ENCODE measurements at regions not wholly inside any gene's neighbourhood (a gene's known extent, or its start where the extent isn't known, plus 50 kb on each side); places are given as distances from the start of the nearest gene placed in this dataset.

DNA sequence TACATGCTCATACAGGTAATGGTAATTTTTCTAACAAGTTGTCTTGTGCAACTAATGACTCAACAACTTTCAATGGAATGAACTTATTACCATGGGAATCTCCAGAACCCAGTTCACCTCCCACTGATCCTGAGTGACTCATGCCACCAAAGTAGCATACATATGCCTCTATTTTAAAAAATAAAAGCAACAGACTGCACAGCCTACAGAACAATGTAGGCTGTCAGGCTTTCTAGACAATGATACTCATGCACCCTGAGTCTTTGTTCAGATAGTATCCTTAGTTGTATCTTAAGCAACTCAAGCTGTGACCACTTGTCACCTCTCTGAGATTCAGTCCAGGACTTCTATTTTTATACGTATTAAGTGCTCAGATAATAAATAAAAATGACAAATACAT lies 531.0 kb upstream of the SETBP1 start:
- Histone ChIP-seq H3K27ac (no peak overlapping the region), H3K4me3 (no peak overlapping the region)
- TF ChIP-seq, protein P1, sequence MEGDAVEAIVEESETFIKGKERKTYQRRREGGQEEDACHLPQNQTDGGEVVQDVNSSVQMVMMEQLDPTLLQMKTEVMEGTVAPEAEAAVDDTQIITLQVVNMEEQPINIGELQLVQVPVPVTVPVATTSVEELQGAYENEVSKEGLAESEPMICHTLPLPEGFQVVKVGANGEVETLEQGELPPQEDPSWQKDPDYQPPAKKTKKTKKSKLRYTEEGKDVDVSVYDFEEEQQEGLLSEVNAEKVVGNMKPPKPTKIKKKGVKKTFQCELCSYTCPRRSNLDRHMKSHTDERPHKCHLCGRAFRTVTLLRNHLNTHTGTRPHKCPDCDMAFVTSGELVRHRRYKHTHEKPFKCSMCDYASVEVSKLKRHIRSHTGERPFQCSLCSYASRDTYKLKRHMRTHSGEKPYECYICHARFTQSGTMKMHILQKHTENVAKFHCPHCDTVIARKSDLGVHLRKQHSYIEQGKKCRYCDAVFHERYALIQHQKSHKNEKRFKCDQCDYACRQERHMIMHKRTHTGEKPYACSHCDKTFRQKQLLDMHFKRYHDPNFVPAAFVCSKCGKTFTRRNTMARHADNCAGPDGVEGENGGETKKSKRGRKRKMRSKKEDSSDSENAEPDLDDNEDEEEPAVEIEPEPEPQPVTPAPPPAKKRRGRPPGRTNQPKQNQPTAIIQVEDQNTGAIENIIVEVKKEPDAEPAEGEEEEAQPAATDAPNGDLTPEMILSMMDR (IDR thresholded peaks at IDR 0.05): no peak
- no peak for DNase-seq (ENCODE audit: low spot score)

DNA sequence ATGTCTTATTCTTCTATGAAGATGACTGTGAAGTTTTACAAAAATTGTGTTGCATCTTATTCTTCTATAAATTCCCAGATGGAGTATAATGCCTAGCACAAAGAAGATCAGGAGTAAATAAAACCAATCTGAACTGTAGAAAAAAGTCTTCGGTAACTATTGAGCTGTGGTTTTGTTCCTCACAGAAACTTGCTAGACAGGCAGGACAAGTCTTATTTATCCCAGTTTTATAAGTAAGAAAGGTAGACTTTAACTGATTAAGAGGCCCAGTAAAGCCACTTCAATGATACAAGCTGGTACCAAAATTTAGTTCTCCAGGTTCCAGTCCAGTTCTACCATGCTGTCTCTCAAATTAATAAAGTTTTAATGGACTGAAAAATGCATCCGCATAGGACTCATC lies 526.7 kb upstream of the SETBP1 start:
- no peak for DNase-seq (ENCODE audit: low spot score)
- TF ChIP-seq, protein P1 (IDR thresholded peaks at IDR 0.05): no peak
- Histone ChIP-seq H3K27ac (no peak overlapping the region), H3K4me3 (no peak overlapping the region)

DNA sequence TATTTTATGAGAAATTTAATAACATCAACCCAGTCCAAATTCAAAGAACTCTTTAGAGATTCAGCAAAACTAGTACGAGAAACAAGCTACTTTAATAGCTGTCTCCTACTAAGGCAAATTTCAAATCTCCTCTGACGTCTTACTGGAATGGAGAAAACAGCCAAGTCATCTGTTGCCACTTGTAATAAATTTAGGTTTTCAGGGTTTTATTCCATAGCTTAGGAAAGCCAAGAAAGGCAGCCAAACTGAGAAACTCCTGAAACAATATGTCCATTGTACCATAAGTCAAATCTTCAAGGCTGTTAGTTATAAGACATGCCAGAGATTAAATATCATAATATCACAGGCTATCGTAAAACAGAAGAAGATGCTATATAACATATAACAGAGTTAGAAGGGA lies 524.6 kb upstream of the SETBP1 start:
- DNase-seq (ENCODE audit: low spot score): no peak
- Histone ChIP-seq H3K27ac (no peak overlapping the region), H3K4me3 (no peak overlapping the region)
- TF ChIP-seq, protein P1 (IDR thresholded peaks at IDR 0.05): no peak

DNA sequence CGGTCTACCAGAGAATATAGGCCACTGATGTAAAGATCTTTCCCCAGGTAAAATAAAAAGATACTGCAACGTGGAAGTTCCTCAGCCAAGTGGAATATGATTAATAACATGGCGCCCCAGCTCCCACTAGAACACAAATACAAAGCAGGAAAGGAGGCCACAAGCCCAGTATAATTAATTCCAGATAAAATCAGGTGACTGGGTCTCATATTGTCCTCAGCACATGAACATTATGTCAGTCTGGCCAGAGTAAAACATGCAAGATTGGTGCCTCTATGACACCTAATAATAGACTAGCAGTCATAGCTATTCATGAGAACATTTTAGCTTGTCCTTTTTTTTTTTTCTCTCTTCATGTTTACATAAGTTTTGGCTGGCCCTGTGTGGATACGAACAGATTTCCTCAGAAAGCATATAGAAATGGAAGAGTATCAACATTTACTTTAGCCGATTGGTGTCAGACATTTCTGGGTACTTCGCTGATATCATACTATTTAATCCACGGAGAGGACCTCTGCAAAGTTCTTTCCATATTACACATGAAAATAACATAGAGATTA lies 523.8 kb upstream of the SETBP1 start:
- H3K4me3 ChIP-seq: no peak overlapping the region
- TF ChIP-seq, protein P1 (IDR thresholded peaks at IDR 0.05): no peak
- H3K27ac ChIP-seq: no peak overlapping the region
- no peak for DNase-seq (ENCODE audit: low spot score)

DNA sequence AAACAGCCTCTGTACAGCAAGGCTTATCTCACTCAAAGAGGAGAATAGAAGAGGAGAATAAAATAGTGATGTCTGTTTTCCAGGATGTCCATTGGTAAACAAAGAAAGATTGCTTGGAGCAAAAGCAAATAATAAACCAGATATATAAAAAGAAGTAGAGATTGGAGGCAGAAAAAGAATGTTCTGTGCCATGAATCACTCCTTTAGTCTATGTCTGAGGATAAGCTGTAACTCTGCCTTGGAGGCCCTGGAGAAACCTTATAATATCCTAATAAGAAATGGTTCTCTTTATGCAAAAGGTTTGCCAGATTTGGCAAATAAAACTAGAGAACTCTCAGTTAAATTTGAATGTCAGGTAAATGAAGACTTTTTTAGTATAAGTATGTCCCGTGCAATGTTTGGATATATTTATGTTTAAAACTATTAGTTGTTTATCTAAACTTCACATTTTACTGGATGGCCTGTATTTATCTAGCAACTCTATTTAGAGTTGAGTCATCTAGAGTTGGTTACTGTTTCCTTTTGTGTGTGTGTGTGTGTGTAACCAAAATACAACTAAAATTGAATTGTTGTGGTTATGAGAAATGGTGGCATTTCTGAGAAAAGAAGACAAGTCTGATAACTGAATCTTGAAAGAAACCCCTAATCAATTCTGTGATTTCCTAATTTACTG lies 510.3 kb upstream of the SETBP1 start:
- no peak for DNase-seq (ENCODE audit: low spot score)
- Histone ChIP-seq H3K27ac (no peak overlapping the region), H3K4me3 (no peak overlapping the region)
- TF ChIP-seq, protein P1 (IDR thresholded peaks at IDR 0.05): no peak

DNA sequence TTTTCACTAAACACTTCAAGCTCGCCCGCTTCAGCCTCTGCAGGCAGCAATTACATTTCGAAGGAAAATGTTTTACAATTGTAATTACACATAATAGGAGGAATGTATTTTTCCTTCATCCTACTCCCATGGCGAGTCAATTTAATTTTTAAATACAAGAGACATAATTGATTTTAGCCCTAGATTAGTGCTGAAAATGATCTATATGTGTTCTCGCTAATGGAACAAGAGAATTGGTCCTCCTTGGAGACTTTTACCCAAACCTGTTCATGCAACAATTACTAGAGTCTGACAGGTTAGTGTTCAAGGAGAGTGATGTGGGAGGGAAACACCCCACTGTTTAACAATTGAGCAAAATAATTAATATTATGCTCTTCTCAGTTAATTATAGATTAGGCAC lies 509.4 kb upstream of the SETBP1 start:
- no peak overlapping the region for H3K4me3 ChIP-seq
- TF ChIP-seq, protein P1 (IDR thresholded peaks at IDR 0.05): no peak

DNA sequence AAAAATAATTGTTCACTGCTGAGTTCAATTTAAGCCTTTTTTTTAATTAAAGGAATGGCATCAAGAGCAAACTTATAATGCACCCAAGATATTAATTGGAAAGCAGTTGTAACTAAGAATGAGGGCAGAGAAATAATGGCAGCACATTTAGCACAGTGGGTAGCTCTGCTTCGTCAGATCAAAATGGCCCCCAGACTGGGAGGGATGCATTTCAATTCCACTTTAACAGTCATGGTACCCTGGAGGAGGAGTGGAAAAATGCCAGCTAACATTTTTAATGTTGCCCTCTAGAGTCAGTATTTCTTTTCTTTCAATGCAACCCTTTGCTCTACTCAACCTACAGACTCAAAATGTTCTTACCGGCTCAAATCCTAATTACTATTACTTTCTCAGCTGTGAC lies 504.8 kb upstream of the SETBP1 start:
- no peak overlapping the region for H3K27ac ChIP-seq
- TF ChIP-seq, protein P1 (IDR thresholded peaks at IDR 0.05): no peak
- no peak for DNase-seq (ENCODE audit: low spot score)
- no peak overlapping the region for H3K4me3 ChIP-seq

More for the DNA sequence above, 509.4 kb upstream of the SETBP1 start:
- H3K27ac ChIP-seq: no peak overlapping the region
- DNase-seq (ENCODE audit: low spot score): no peak

Data from coronary artery (tissue), 2 donors.